ENCODE measurements at regions not wholly inside any gene's neighbourhood (a gene's known extent, or its start where the extent isn't known, plus 50 kb on each side); places are given as distances from the start of the nearest gene placed in this dataset.

DNA sequence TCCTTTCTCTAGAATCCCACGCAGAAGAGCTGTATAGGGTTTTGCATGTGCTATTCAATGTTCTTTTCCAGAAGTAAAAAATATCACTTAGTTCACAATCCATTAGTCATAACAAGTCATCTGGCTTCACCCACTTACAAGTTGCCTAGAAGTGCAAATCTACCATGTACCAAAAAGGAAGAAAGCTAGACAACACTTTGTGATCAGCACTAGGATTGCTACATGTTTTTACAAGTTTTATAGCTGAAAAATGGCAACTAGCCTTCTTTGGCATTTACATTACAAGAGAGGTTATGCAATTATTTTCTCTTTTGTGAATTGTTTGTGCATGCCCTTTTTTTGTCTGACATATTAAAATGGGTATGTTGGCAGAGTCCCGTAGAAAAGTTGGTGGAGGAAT lies 85.6 kb upstream of the PTPRK start:
- intact Hi-C loops (cut with DNase I), result no loop called here

DNA sequence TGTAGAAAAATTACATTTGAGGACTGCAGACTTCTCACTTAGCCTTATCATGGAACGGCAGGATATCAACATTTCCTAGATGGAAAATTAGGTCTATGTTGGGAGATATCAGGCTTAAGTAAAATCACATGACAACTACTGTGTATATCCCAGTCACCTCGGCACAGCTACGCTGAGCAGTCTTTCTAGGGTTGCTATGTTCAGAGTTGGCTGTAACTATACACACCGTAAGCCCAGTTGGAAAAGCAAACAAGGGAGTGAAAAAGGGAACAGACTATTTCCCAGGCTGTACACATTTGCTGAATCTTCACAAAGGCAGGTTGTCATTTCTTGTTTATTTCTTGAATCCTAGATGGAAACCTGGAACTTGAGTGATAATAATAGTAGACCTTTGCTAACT lies 80.7 kb upstream of the PTPRK start:
- Histone ChIP-seq H3K27me3 (no peaks in the 10 kb centered on the region), H3K36me3 (no peaks in the 10 kb centered on the region), H3K9me3 (no peaks in the 10 kb centered on the region), H3K4me3 (no peak overlapping the region), H3K27ac (no peak overlapping the region), H3K4me1 (ENCODE audit: insufficient read depth) (no peaks in the 10 kb centered on the region)
- TF ChIP-seq, protein P1, sequence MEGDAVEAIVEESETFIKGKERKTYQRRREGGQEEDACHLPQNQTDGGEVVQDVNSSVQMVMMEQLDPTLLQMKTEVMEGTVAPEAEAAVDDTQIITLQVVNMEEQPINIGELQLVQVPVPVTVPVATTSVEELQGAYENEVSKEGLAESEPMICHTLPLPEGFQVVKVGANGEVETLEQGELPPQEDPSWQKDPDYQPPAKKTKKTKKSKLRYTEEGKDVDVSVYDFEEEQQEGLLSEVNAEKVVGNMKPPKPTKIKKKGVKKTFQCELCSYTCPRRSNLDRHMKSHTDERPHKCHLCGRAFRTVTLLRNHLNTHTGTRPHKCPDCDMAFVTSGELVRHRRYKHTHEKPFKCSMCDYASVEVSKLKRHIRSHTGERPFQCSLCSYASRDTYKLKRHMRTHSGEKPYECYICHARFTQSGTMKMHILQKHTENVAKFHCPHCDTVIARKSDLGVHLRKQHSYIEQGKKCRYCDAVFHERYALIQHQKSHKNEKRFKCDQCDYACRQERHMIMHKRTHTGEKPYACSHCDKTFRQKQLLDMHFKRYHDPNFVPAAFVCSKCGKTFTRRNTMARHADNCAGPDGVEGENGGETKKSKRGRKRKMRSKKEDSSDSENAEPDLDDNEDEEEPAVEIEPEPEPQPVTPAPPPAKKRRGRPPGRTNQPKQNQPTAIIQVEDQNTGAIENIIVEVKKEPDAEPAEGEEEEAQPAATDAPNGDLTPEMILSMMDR (IDR thresholded peaks at IDR 0.05), result no peak
- TF ChIP-seq POLR2A (IDR thresholded peaks at IDR 0.05), result no peak
- no peak for TF ChIP-seq EP300 (IDR thresholded peaks at IDR 0.05)
- WGBS, 3 donors, result 66 to 72% (median 71%) methylated on average over 4 of the region's 4 CpGs
- DNase-seq, result no peak
- intact Hi-C loops (cut with DNase I), result no loop called here

More for the DNA sequence above, 85.6 kb upstream of the PTPRK start:
- Histone ChIP-seq H3K27ac (no peak overlapping the region), H3K27me3 (no peaks in the 10 kb centered on the region), H3K4me1 (ENCODE audit: insufficient read depth) (no peaks in the 10 kb centered on the region), H3K9me3 (no peaks in the 10 kb centered on the region), H3K4me3 (no peak overlapping the region), H3K36me3 (no peaks in the 10 kb centered on the region)
- no peak for TF ChIP-seq EP300 (IDR thresholded peaks at IDR 0.05)
- TF ChIP-seq POLR2A (IDR thresholded peaks at IDR 0.05), result no peak
- TF ChIP-seq, protein P1 (IDR thresholded peaks at IDR 0.05), result no peak
- WGBS, 3 donors, result 66 to 74% (median 72%) methylated on average over 2 of the region's 2 CpGs
- no peak for DNase-seq

DNA sequence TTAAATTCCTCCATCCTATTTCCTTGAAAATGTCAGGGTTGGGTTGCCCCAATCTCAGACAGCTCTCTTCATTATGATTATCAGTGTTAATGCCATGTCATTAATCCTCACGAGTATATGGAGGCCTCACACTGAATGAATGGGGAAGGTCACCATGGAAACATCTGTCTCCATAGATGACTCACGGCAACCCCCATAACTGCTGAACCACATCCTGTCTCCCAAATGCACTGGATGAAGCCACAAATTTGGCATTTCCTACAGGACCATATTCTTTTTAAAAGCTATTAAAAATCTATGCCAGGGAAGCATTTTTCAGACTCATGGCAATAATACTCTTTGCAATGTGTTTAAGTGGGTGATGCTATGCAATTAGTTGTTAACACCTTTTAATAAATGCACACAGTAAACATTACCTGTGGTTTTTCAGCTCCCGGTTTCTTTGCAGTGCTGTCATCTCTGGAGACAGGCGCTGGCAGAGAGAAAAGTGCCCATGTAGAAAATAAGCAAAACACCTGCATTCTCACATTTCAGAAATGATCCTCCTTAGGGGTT lies 80.1 kb upstream of the PTPRK start:
- 45 to 55% (median 53%) methylated on average over 4 of the region's 4 CpGs for WGBS, 3 donors
- intact Hi-C loops (cut with DNase I), result no loop called here

DNA sequence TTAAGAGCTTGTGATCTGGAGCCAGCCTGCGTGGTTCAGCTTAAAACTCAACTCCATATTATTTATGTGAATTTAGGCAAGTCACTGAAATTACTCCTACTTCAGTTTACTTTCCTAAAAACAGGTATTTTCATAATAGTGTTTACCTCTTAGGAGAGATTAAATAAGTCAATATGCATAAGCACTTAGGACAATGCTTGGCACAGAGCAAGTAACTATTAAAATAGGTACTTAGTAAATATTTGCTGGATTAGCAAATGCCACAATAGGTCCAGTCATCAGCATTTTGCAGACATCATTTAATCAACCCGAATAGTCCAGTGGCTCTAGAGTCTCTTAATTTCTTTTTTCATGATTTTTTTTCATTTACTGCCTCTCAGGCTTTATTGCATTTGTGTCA lies 78.6 kb upstream of the PTPRK start:
- Histone ChIP-seq H3K4me3 (no peak overlapping the region), H3K4me1 (ENCODE audit: insufficient read depth) (no peaks in the 10 kb centered on the region), H3K27me3 (no peaks in the 10 kb centered on the region), H3K27ac (no peak overlapping the region), H3K9me3 (no peaks in the 10 kb centered on the region), H3K36me3 (no peaks in the 10 kb centered on the region)
- intact Hi-C loops (cut with DNase I), result loop anchor here in 1 of 4 donors (10.0 kb wide), 1 partner anchor 1474 kb away; no protein-coding TSS in a partner anchor
- DNase-seq, result no peak
- 87 to 94% (median 88%) methylated on average over 2 of the region's 2 CpGs for WGBS, 3 donors
- TF ChIP-seq EP300 (IDR thresholded peaks at IDR 0.05), result no peak
- no peak for TF ChIP-seq POLR2A (IDR thresholded peaks at IDR 0.05)
- TF ChIP-seq, protein P1 (IDR thresholded peaks at IDR 0.05), result no peak

More for the DNA sequence above, 80.1 kb upstream of the PTPRK start:
- H3K9me3 ChIP-seq, result no peaks in the 10 kb centered on the region
- H3K36me3 ChIP-seq, result no peaks in the 10 kb centered on the region
- H3K4me3 ChIP-seq, result no peak overlapping the region
- H3K27ac ChIP-seq, result no peak overlapping the region
- H3K27me3 ChIP-seq, result no peaks in the 10 kb centered on the region
- no peaks in the 10 kb centered on the region for H3K4me1 ChIP-seq (ENCODE audit: insufficient read depth)
- no peak for DNase-seq
- TF ChIP-seq EP300 (IDR thresholded peaks at IDR 0.05), result no peak
- no peak for TF ChIP-seq POLR2A (IDR thresholded peaks at IDR 0.05)
- TF ChIP-seq, protein P1 (IDR thresholded peaks at IDR 0.05), result no peak
